Lower leg skin (tissue), 4 donors: ENCODE measurements at regions not wholly inside any gene's neighbourhood (a gene's known extent, or its start where the extent isn't known, plus 50 kb on each side); places are given as distances from the start of the nearest gene placed in this dataset.
"Not testable (repeated sequence)": the region's sequence is repeated elsewhere in the genome, so short reads cannot be mapped to it uniquely, and the experiment has no call there.

Source experiments
- DNase-seq, 2 donors: peaks; one replicate each; pipeline ENCODE4 v3.0.0-alpha.2; 2019; ENCODE audit warnings: low spot score in 2 of 2
- H3K4me3 ChIP-seq: fragments of 200-600 bp; sonication (generic); 2 replicates; pipeline ENCODE4 v1.5.1; 2017; ENCODE audit warnings: mild to moderate bottlenecking, low read depth; ENCODE audit not compliant: poor library complexity, severe bottlenecking
- CTCF ChIP-seq, 3 donors: fragments of 450-650 bp; IDR thresholded peaks; one replicate each; pipeline ENCODE4 v1.5.1; 2016; ENCODE audit warnings: antibody characterized with exemption in 3 of 3, mild to moderate bottlenecking in 3 of 3, moderate library complexity in 2 of 3
- POLR2A ChIP-seq, 2 donors: fragments of 450-650 bp; IDR thresholded peaks; one replicate each; pipeline ENCODE4 v1.6.1; 2016 to 2017; ENCODE audit warnings: antibody characterized with exemption in 2 of 2, mild to moderate bottlenecking in 1 of 2, moderate library complexity in 1 of 2
- WGBS, 2 donors: methylation state at CpG; one replicate each; pipeline ENCODE4 v1.1.5; 2018; 5-methylcytosine and 5-hydroxymethylcytosine counted together
- intact Hi-C: fragments of 100-400 bp; cut with DNase I; formaldehyde crosslinking; loops from one replicate; pipeline ENCODE4 v1.15.0; 2023; ENCODE audit warnings: low total_unique reads

GRCh38 chr10:18875477-18875876 lies 173.1 kb upstream of the MALRD1 start:
- no peak for DNase-seq
- H3K4me3 ChIP-seq: no peak overlapping the region
- 61% methylated on average over 1 of the region's 1 CpG for WGBS, 2 donors
- intact Hi-C loops: no loop called here
- TF ChIP-seq POLR2A (IDR thresholded peaks at IDR 0.05): no peak

- TF ChIP-seq POLR2A (IDR thresholded peaks at IDR 0.05) (no peak), CTCF (IDR thresholded peaks at IDR 0.05) (no peak)
- no peak overlapping the region for H3K4me3 ChIP-seq
- DNase-seq: no peak
- 75 to 76% methylated on average over 2 of the region's 2 CpGs for WGBS, 2 donors
- intact Hi-C loops: no loop called here
Observed at GRCh38 chr10:18879284-18879683, 169.3 kb upstream of the MALRD1 start.

- 62 to 79% methylated on average over 16 of the region's 16 CpGs for WGBS, 2 donors
- intact Hi-C loops: no loop called here
- H3K4me3 ChIP-seq: no peak overlapping the region
- no peak for DNase-seq
- no peak for TF ChIP-seq CTCF (IDR thresholded peaks at IDR 0.05)
- no peak for TF ChIP-seq POLR2A (IDR thresholded peaks at IDR 0.05)
Observed at GRCh38 chr10:18880530-18880929, 168.1 kb upstream of the MALRD1 start.

GRCh38 chr10:18886102-18886501 lies 162.5 kb upstream of the MALRD1 start:
- no peak for DNase-seq
- H3K4me3 ChIP-seq: no peak overlapping the region
- WGBS, 2 donors: 39 to 53% methylated on average over 7 of the region's 7 CpGs
- intact Hi-C loops: no loop called here
- TF ChIP-seq CTCF (IDR thresholded peaks at IDR 0.05) (no peak), POLR2A (IDR thresholded peaks at IDR 0.05) (no peak)

GRCh38 chr10:18906636-18907035 lies 142.0 kb upstream of the MALRD1 start:
- DNase-seq: no peak
- no peak overlapping the region for H3K4me3 ChIP-seq
- TF ChIP-seq POLR2A (IDR thresholded peaks at IDR 0.05) (no peak), CTCF (IDR thresholded peaks at IDR 0.05) (no peak)
- intact Hi-C loops: no loop called here

- WGBS, 2 donors: 84 to 95% methylated on average over 8 to 9 of the region's 9 CpGs
- DNase-seq, intact Hi-C loops, H3K4me3 ChIP-seq: not testable (repeated sequence)
Observed at GRCh38 chr10:18917431-18917830, 131.2 kb upstream of the MALRD1 start.

GRCh38 chr10:18918532-18918931 lies 130.1 kb upstream of the MALRD1 start:
- TF ChIP-seq CTCF (IDR thresholded peaks at IDR 0.05) (no peak), POLR2A (IDR thresholded peaks at IDR 0.05) (no peak)
- no peak for DNase-seq
- WGBS, 2 donors: 52 to 72% methylated on average over 4 of the region's 4 CpGs
- H3K4me3 ChIP-seq: no peak overlapping the region
- intact Hi-C loops: no loop called here
